Fibroblast of lung (primary cell): ENCODE measurements at regions not wholly inside any gene's neighbourhood (a gene's known extent, or its start where the extent isn't known, plus 50 kb on each side); places are given as distances from the start of the nearest gene placed in this dataset.

Experiments used
- CTCF ChIP-seq, 2 donors: IDR thresholded peaks in 1 of 2; conservative IDR thresholded peaks in 1 of 2; 1 replicate in 1 of 2; 2 replicates in 1 of 2; pipeline ENCODE4 v1.5.1; 2011 to 2012; ENCODE audit warnings: low read length in 2 of 2, control low read depth in 1 of 2, inconsistent platforms in 1 of 2, low read depth in 1 of 2, mild to moderate bottlenecking in 1 of 2
- EZH2 ChIP-seq: IDR thresholded peaks from 2 replicates; pipeline ENCODE4 v1.5.1; 2012; ENCODE audit warnings: low read length, control low read depth, mild to moderate bottlenecking; ENCODE audit errors: missing control alignments

GRCh38 chr11:127217452-127218274 is 217.1 kb upstream of the KIRREL3 start:
- TF ChIP-seq CTCF (conservative IDR thresholded peaks at IDR 0.05 in 1 of 2, IDR thresholded peaks at IDR 0.05 in 1 of 2; ENCODE audit: low read depth in 1 of 2, low read length in 2 of 2) (no peak), EZH2 (no peak)
